ENCODE measurements at regions not wholly inside any gene's neighbourhood (a gene's known extent, or its start where the extent isn't known, plus 50 kb on each side); places are given as distances from the start of the nearest gene placed in this dataset.

GRCh38 chr1:175845985-175846384, 102.6 kb upstream of the TNR start:
- Histone ChIP-seq H3K9me3 (ENCODE audit: insufficient read depth, low read length) (no peaks in the 10 kb centered on the region), H3K4me2 (ENCODE audit: low read depth, low read length, poor library complexity, severe bottlenecking) (no peak overlapping the region), H3K27ac (ENCODE audit: low read depth, low read length) (no peak overlapping the region), H4K20me1 (ENCODE audit: low read depth, low read length) (no peaks in the 10 kb centered on the region), H3K27me3 (ENCODE audit: low read length) (no peaks in the 10 kb centered on the region), H3K4me3 (ENCODE audit: insufficient read depth, low read length, poor library complexity, severe bottlenecking) (no peak overlapping the region), H3F3A (ENCODE audit: insufficient read depth) (no peaks in the 10 kb centered on the region), H3K36me3 (ENCODE audit: low read length) (no peaks in the 10 kb centered on the region), H3K79me2 (ENCODE audit: insufficient read depth, low read length) (no peaks in the 10 kb centered on the region), H2AFZ (ENCODE audit: low read depth, low read length, severe bottlenecking) (no peak overlapping the region), H3K9me2 (replicated peaks; ENCODE audit: insufficient read depth, low read length) (no peaks in the 10 kb centered on the region), H3K9ac (ENCODE audit: low read length) (no peak overlapping the region)
- TF ChIP-seq EZH2phosphoT487 (conservative IDR thresholded peaks at IDR 0.05; ENCODE audit: low read length), result no peak
- TF ChIP-seq CTCF (IDR thresholded peaks at IDR 0.05; ENCODE audit: insufficient read depth, low read length, poor library complexity, severe bottlenecking), result no peak

GRCh38 chr1:175845338-175845737, 101.9 kb upstream of the TNR start:
- Histone ChIP-seq H3K27ac (ENCODE audit: low read depth, low read length) (no peak overlapping the region), H2AFZ (ENCODE audit: low read depth, low read length, severe bottlenecking) (no peak overlapping the region), H3F3A (ENCODE audit: insufficient read depth) (no peaks in the 10 kb centered on the region), H3K9me3 (ENCODE audit: insufficient read depth, low read length) (no peaks in the 10 kb centered on the region), H3K27me3 (ENCODE audit: low read length) (no peaks in the 10 kb centered on the region), H3K9ac (ENCODE audit: low read length) (no peak overlapping the region), H4K20me1 (ENCODE audit: low read depth, low read length) (no peaks in the 10 kb centered on the region), H3K36me3 (ENCODE audit: low read length) (no peaks in the 10 kb centered on the region), H3K79me2 (ENCODE audit: insufficient read depth, low read length) (no peaks in the 10 kb centered on the region), H3K4me2 (ENCODE audit: low read depth, low read length, poor library complexity, severe bottlenecking) (no peak overlapping the region), H3K9me2 (replicated peaks; ENCODE audit: insufficient read depth, low read length) (no peaks in the 10 kb centered on the region), H3K4me3 (ENCODE audit: insufficient read depth, low read length, poor library complexity, severe bottlenecking) (no peak overlapping the region)
- TF ChIP-seq EZH2phosphoT487 (conservative IDR thresholded peaks at IDR 0.05; ENCODE audit: low read length) (no peak), CTCF (IDR thresholded peaks at IDR 0.05; ENCODE audit: insufficient read depth, low read length, poor library complexity, severe bottlenecking) (no peak)

- H3K9ac ChIP-seq (ENCODE audit: low read length), result no peak overlapping the region
- H3K4me2 ChIP-seq (ENCODE audit: low read depth, low read length, poor library complexity, severe bottlenecking), result no peak overlapping the region
- H3K79me2 ChIP-seq (ENCODE audit: insufficient read depth, low read length), result no peaks in the 10 kb centered on the region
- no peaks in the 10 kb centered on the region for H3F3A ChIP-seq (ENCODE audit: insufficient read depth)
- no peaks in the 10 kb centered on the region for H3K27me3 ChIP-seq (ENCODE audit: low read length)
- no peaks in the 10 kb centered on the region for H3K9me2 ChIP-seq (replicated peaks; ENCODE audit: insufficient read depth, low read length)
- no peaks in the 10 kb centered on the region for H4K20me1 ChIP-seq (ENCODE audit: low read depth, low read length)
- no peak overlapping the region for H2AFZ ChIP-seq (ENCODE audit: low read depth, low read length, severe bottlenecking)
- H3K27ac ChIP-seq (ENCODE audit: low read depth, low read length), result no peak overlapping the region
- no peaks in the 10 kb centered on the region for H3K9me3 ChIP-seq (ENCODE audit: insufficient read depth, low read length)
- TF ChIP-seq CTCF (IDR thresholded peaks at IDR 0.05; ENCODE audit: insufficient read depth, low read length, poor library complexity, severe bottlenecking) (no peak), EZH2phosphoT487 (conservative IDR thresholded peaks at IDR 0.05; ENCODE audit: low read length) (no peak)
- H3K36me3 ChIP-seq (ENCODE audit: low read length), result no peaks in the 10 kb centered on the region
- H3K4me3 ChIP-seq (ENCODE audit: insufficient read depth, low read length, poor library complexity, severe bottlenecking), result no peak overlapping the region
Observed at GRCh38 chr1:175844877-175845276, 101.5 kb upstream of the TNR start.

GRCh38 chr1:175842550-175842949, 99.2 kb upstream of the TNR start:
- no peaks in the 10 kb centered on the region for H3K36me3 ChIP-seq (ENCODE audit: low read length)
- H3K9ac ChIP-seq (ENCODE audit: low read length), result no peak overlapping the region
- H3K27ac ChIP-seq (ENCODE audit: low read depth, low read length), result no peak overlapping the region
- no peaks in the 10 kb centered on the region for H3F3A ChIP-seq (ENCODE audit: insufficient read depth)
- no peaks in the 10 kb centered on the region for H3K27me3 ChIP-seq (ENCODE audit: low read length)
- no peaks in the 10 kb centered on the region for H4K20me1 ChIP-seq (ENCODE audit: low read depth, low read length)
- H3K4me3 ChIP-seq (ENCODE audit: insufficient read depth, low read length, poor library complexity, severe bottlenecking), result no peak overlapping the region
- H3K79me2 ChIP-seq (ENCODE audit: insufficient read depth, low read length), result no peaks in the 10 kb centered on the region
- no peaks in the 10 kb centered on the region for H3K9me3 ChIP-seq (ENCODE audit: insufficient read depth, low read length)
- H3K9me2 ChIP-seq (replicated peaks; ENCODE audit: insufficient read depth, low read length), result no peaks in the 10 kb centered on the region
- H2AFZ ChIP-seq (ENCODE audit: low read depth, low read length, severe bottlenecking), result no peak overlapping the region
- H3K4me2 ChIP-seq (ENCODE audit: low read depth, low read length, poor library complexity, severe bottlenecking), result no peak overlapping the region
- TF ChIP-seq CTCF (IDR thresholded peaks at IDR 0.05; ENCODE audit: insufficient read depth, low read length, poor library complexity, severe bottlenecking), result no peak
- no peak for TF ChIP-seq EZH2phosphoT487 (conservative IDR thresholded peaks at IDR 0.05; ENCODE audit: low read length)

Measured in SU-DHL-6 (cell line).